Right lobe of liver (tissue), 4 donors: ENCODE measurements at regions not wholly inside any gene's neighbourhood (a gene's known extent, or its start where the extent isn't known, plus 50 kb on each side); places are given as distances from the start of the nearest gene placed in this dataset.

ENCODE experiments used
- CTCF ChIP-seq, 4 donors: fragments of 200-600 bp in 3 of 4; fragments of 450-650 bp in 1 of 4; IDR thresholded peaks; one replicate each; pipeline versions ENCODE4 v1.5.1 to v1.8.0; 2016 to 2022; ENCODE audit warnings: antibody characterized with exemption in 4 of 4, mild to moderate bottlenecking in 2 of 4
- POLR2A ChIP-seq: fragments of 450-650 bp; IDR thresholded peaks from one replicate; pipeline ENCODE4 v1.6.1; 2017; ENCODE audit warnings: antibody characterized with exemption, mild to moderate bottlenecking
- donor health status: DM: no; HTN: no; CAD: no.
- donor health status: DM: no; HTN: no; CAD: no.
- donor health status: DM: no; HTN: yes; CAD: no.

GRCh38 chr3:65194047-65194714 lies 506.4 kb upstream of the ADAMTS9 start:
- no peak for TF ChIP-seq POLR2A
- TF ChIP-seq CTCF (IDR thresholded peaks at IDR 0.05): no peak
